Panc1 (cell line): ENCODE measurements at regions not wholly inside any gene's neighbourhood (a gene's known extent, or its start where the extent isn't known, plus 50 kb on each side); places are given as distances from the start of the nearest gene placed in this dataset.

ENCODE experiments used
- ATAC-seq: fragments of 200-7000 bp; cut with Tn5 transposase; 2 replicates; pipeline ENCODE4 v1.9.1; 2020; ENCODE audit warnings: mild to moderate bottlenecking, moderate library complexity
- BruUV-seq: library from RNA; stranded (reverse); fragments of 400-500 nt; replicated peaks from 2 replicates; lab custom pipeline; 2021; lab: Mats Ljungman, UMichigan
- CTCF ChIA-PET: fragments of 300-600 bp; sonication (Branson Sonifier 250); formaldehyde crosslinking; loops from one replicate; lab custom pipeline; 2022; ENCODE audit warnings: antibody characterized with exemption; lab: Charles Lee
- POLR2A ChIA-PET: fragments of 300-600 bp; sonication (Branson Sonifier 250); formaldehyde crosslinking; loops from one replicate; lab custom pipeline; 2022; ENCODE audit warnings: antibody characterized with exemption; lab: Charles Lee
- DNase-seq: peaks from one replicate; pipeline ENCODE4 v3.0.0-alpha.2; 2010; ENCODE audit warnings: low read depth, low spot score
- H3K27ac ChIP-seq: 2 replicates; pipeline ENCODE4 v1.5.1; 2011; ENCODE audit warnings: mild to moderate bottlenecking, low read length, inconsistent platforms
- H3K27me3 ChIP-seq: fragments of 200-500 bp; sonication (Bioruptor generic); 2 replicates; pipeline ENCODE4 v1.6.0; 2014; ENCODE audit warnings: low read length, inconsistent platforms; ENCODE audit not compliant: control insufficient read depth, insufficient read depth
- H3K36me3 ChIP-seq: fragments of 200-500 bp; sonication (Bioruptor generic); 2 replicates; pipeline ENCODE4 v1.5.1; 2014; ENCODE audit warnings: inconsistent platforms, mild to moderate bottlenecking, low read length, moderate library complexity; ENCODE audit not compliant: control insufficient read depth, insufficient read depth
- H3K4me1 ChIP-seq: 2 replicates; pipeline ENCODE4 v1.5.1; 2011; ENCODE audit warnings: inconsistent platforms, mild to moderate bottlenecking, low read length, moderate library complexity; ENCODE audit not compliant: control insufficient read depth, insufficient read depth
- H3K4me3 ChIP-seq, 2 experiments: 2 replicates each; pipeline ENCODE4 v1.5.1; 2011 to 2012; ENCODE audit warnings: low read depth in 2 of 2, low read length in 2 of 2, mild to moderate bottlenecking in 2 of 2, inconsistent platforms in 1 of 2, moderate library complexity in 1 of 2
- H3K9me3 ChIP-seq: fragments of 200-500 bp; sonication (Bioruptor generic); 2 replicates; pipeline ENCODE4 v1.5.1; 2014; ENCODE audit warnings: low read depth, mild to moderate bottlenecking, inconsistent platforms, low read length, moderate library complexity; ENCODE audit not compliant: control insufficient read depth, insufficient read depth
- CTCF ChIP-seq: fragments of 450-650 bp; IDR thresholded peaks from 2 replicates; pipeline ENCODE4 v1.5.1; 2017; ENCODE audit warnings: mild to moderate bottlenecking
- POLR2AphosphoS5 ChIP-seq: IDR thresholded peaks from 2 replicates; pipeline ENCODE4 v1.6.1; 2012; ENCODE audit warnings: mild to moderate bottlenecking, low read depth, low read length, moderate library complexity
- REST ChIP-seq, 2 experiments: IDR thresholded peaks; 2 replicates each; pipeline ENCODE4 v1.6.1; 2011 to 2012; ENCODE audit warnings: low read depth in 2 of 2, control low read depth in 1 of 2, low read length in 1 of 2, mild to moderate bottlenecking in 1 of 2, moderate library complexity in 1 of 2; ENCODE audit not compliant: insufficient read depth in 1 of 2
- SIN3A ChIP-seq: IDR thresholded peaks from 2 replicates; pipeline ENCODE4 v1.6.1; 2012; ENCODE audit warnings: low read depth, mild to moderate bottlenecking, low read length, moderate library complexity, borderline replicate concordance; ENCODE audit not compliant: insufficient read depth
- TCF7L2 ChIP-seq: IDR thresholded peaks from 2 replicates; pipeline ENCODE4 v1.6.1; 2011; ENCODE audit warnings: mild to moderate bottlenecking, low read depth, low read length, inconsistent platforms
- in situ Hi-C: cut with HindIII; loops from 2 replicates; pipeline ENCODE4 v1.10.0; 2016; ENCODE audit warnings: low sequenced_read_pairs, low pct_unique_long_range_greater_than_20kb
- intact Hi-C: fragments of 100-400 bp; cut with micrococcal nuclease; formaldehyde crosslinking; loops from one replicate; pipeline ENCODE4 v1.10.0; 2022; ENCODE audit not compliant: unreplicated experiment

- no peak for ATAC-seq
- POLR2A ChIA-PET, result no interaction called here
- TF ChIP-seq CTCF (no peak), SIN3A (no peak), POLR2AphosphoS5 (no peak), TCF7L2 (no peak), REST (IDR thresholded peaks at IDR 0.05; ENCODE audit: insufficient read depth in 1 of 2, low read depth in 2 of 2, low read length in 1 of 2) (no peak)
- Histone ChIP-seq H3K4me1 (no peaks in the 10 kb centered on the region), H3K9me3 (no peaks in the 10 kb centered on the region), H3K36me3 (no peaks in the 10 kb centered on the region), H3K27me3 (no peaks in the 10 kb centered on the region), H3K4me3 (no peak overlapping the region), H3K27ac (no peak overlapping the region)
- no peak for DNase-seq
- BruUV-seq, result no TSS peak
- CTCF ChIA-PET, result no interaction called here
- in situ Hi-C loops, result no loop called here
- intact Hi-C loops, result no loop called here
Measured at GRCh38 chr7:126215785-126216184, 1037.0 kb downstream of the GRM8 start.

- BruUV-seq, result no TSS peak
- H3K27ac ChIP-seq, result no peak overlapping the region
- no peaks in the 10 kb centered on the region for H3K36me3 ChIP-seq
- no peaks in the 10 kb centered on the region for H3K4me1 ChIP-seq
- TF ChIP-seq CTCF (no peak), REST (IDR thresholded peaks at IDR 0.05; ENCODE audit: insufficient read depth in 1 of 2, low read depth in 2 of 2, low read length in 1 of 2) (no peak), POLR2AphosphoS5 (no peak), SIN3A (no peak), TCF7L2 (no peak)
- no peak for DNase-seq
- H3K27me3 ChIP-seq, result no peaks in the 10 kb centered on the region
- ATAC-seq, result no peak
- H3K9me3 ChIP-seq, result no peaks in the 10 kb centered on the region
- intact Hi-C loops (no loop called here), in situ Hi-C loops (no loop called here)
- ChIA-PET CTCF (no interaction called here), POLR2A (no interaction called here)
- no peak overlapping the region for H3K4me3 ChIP-seq
Measured at GRCh38 chr7:126213876-126214275, 1038.9 kb downstream of the GRM8 start.
